ENCODE measurements at regions not wholly inside any gene's neighbourhood (a gene's known extent, or its start where the extent isn't known, plus 50 kb on each side); places are given as distances from the start of the nearest gene placed in this dataset.

DNA sequence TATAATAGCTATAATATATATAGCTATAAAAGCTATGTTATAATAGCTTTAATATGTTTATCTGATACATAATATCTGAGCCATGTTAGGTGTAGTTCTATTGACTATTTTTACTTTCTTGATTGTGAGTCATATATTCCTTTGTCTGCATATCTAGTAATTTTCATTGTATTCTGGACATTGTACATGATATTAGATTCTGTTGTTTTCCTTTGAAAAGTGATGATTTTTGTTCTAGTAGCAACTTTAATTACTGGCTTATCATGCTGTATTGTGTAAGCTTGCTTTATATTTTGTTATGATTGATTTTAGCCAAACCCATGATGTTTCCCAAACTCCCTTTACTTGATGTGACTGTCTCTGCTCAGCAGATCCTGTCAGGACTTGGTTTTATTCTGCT is 125.7 kb upstream of the TCF4 start (continued):
- TF ChIP-seq, protein P1, sequence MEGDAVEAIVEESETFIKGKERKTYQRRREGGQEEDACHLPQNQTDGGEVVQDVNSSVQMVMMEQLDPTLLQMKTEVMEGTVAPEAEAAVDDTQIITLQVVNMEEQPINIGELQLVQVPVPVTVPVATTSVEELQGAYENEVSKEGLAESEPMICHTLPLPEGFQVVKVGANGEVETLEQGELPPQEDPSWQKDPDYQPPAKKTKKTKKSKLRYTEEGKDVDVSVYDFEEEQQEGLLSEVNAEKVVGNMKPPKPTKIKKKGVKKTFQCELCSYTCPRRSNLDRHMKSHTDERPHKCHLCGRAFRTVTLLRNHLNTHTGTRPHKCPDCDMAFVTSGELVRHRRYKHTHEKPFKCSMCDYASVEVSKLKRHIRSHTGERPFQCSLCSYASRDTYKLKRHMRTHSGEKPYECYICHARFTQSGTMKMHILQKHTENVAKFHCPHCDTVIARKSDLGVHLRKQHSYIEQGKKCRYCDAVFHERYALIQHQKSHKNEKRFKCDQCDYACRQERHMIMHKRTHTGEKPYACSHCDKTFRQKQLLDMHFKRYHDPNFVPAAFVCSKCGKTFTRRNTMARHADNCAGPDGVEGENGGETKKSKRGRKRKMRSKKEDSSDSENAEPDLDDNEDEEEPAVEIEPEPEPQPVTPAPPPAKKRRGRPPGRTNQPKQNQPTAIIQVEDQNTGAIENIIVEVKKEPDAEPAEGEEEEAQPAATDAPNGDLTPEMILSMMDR (IDR thresholded peaks at IDR 0.05 in 2 of 3, conservative IDR thresholded peaks at IDR 0.05 in 1 of 3; ENCODE audit: control insufficient read depth in 2 of 3, extremely low read depth in 1 of 3, insufficient read depth in 1 of 3, low read depth in 3 of 3, low read length in 3 of 3) = no peak
- TF ChIP-seq TAF1 (IDR thresholded peaks at IDR 0.05; ENCODE audit: borderline replicate concordance, low read depth, low read length) (no peak), WRNIP1 (IDR thresholded peaks at IDR 0.05; ENCODE audit: borderline replicate concordance, low read depth, low read length) (no peak)
- TF ChIP-seq, protein P2, sequence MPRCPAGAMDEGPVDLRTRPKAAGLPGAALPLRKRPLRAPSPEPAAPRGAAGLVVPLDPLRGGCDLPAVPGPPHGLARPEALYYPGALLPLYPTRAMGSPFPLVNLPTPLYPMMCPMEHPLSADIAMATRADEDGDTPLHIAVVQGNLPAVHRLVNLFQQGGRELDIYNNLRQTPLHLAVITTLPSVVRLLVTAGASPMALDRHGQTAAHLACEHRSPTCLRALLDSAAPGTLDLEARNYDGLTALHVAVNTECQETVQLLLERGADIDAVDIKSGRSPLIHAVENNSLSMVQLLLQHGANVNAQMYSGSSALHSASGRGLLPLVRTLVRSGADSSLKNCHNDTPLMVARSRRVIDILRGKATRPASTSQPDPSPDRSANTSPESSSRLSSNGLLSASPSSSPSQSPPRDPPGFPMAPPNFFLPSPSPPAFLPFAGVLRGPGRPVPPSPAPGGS (IDR thresholded peaks at IDR 0.05; ENCODE audit: borderline replicate concordance, insufficient read depth, low read depth, low read length, poor library complexity, severe bottlenecking) = no peak

DNA sequence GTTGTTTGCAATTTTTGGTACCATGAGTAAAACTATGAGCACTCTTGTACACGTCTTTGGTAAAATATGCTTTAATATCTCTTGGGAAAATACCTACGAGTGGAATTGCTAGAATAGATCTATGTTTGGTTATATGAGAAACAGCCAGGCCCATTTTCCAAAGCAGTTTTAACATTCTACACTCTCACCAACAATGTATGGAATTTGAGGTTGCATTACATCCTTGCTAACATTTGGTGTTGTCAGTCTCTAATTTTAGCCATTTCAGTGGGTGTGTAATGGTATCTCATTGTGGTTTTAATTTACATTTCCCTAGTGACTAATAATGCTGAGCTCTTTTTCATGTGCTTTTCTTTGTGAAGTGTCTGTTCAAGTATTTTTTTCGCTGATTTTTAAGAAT is 118.9 kb upstream of the TCF4 start:
- H3K4me1 ChIP-seq (ENCODE audit: control insufficient read depth, insufficient read depth, low read length) = no peaks in the 10 kb centered on the region
- RAD21 ChIA-PET (ENCODE audit: unreplicated experiment) = no interaction called here
- no peak overlapping the region for H3K4me3 ChIP-seq
- H3K4me2 ChIP-seq (ENCODE audit: control insufficient read depth, insufficient read depth) = no peak overlapping the region
- TF ChIP-seq FOXM1 (IDR thresholded peaks at IDR 0.05; ENCODE audit: low read depth, low read length) = no peak
- no peak for TF ChIP-seq SUPT20H (IDR thresholded peaks at IDR 0.05; ENCODE audit: borderline replicate concordance, control insufficient read depth, low read depth, low read length)
- no peak for TF ChIP-seq TBL1XR1 (IDR thresholded peaks at IDR 0.05; ENCODE audit: low read depth, low read length)
- no peak for TF ChIP-seq BCL11A (IDR thresholded peaks at IDR 0.05; ENCODE audit: low read depth, low read length)
- TF ChIP-seq, protein P3, sequence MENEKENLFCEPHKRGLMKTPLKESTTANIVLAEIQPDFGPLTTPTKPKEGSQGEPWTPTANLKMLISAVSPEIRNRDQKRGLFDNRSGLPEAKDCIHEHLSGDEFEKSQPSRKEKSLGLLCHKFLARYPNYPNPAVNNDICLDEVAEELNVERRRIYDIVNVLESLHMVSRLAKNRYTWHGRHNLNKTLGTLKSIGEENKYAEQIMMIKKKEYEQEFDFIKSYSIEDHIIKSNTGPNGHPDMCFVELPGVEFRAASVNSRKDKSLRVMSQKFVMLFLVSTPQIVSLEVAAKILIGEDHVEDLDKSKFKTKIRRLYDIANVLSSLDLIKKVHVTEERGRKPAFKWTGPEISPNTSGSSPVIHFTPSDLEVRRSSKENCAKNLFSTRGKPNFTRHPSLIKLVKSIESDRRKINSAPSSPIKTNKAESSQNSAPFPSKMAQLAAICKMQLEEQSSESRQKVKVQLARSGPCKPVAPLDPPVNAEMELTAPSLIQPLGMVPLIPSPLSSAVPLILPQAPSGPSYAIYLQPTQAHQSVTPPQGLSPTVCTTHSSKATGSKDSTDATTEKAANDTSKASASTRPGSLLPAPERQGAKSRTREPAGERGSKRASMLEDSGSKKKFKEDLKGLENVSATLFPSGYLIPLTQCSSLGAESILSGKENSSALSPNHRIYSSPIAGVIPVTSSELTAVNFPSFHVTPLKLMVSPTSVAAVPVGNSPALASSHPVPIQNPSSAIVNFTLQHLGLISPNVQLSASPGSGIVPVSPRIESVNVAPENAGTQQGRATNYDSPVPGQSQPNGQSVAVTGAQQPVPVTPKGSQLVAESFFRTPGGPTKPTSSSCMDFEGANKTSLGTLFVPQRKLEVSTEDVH (IDR thresholded peaks at IDR 0.05; ENCODE audit: low read depth, partially characterized antibody) = no peak
- FAIRE-seq (no peak), ATAC-seq (no peak), DNase-seq (ENCODE audit: low read depth, low spot score) (no peak)
- H4K20me1 ChIP-seq (ENCODE audit: control insufficient read depth, insufficient read depth) = no peaks in the 10 kb centered on the region
- no peak overlapping the region for H3K9ac ChIP-seq (ENCODE audit: control insufficient read depth, insufficient read depth, low read length)
- H3K27ac ChIP-seq (ENCODE audit: control insufficient read depth, insufficient read depth) = no peak overlapping the region
- no peaks in the 10 kb centered on the region for H3K9me3 ChIP-seq (replicated peaks; ENCODE audit: control insufficient read depth, insufficient read depth, low read length)
- POLR2A ChIA-PET = no interaction called here
- no peaks in the 10 kb centered on the region for H3K27me3 ChIP-seq (replicated peaks in 1 of 2; ENCODE audit: control insufficient read depth in 2 of 2, insufficient read depth in 2 of 2, low read length in 1 of 2)
- 2% methylated on average over 3 of the region's 3 CpGs for WGBS (ENCODE audit: insufficient coverage, insufficient replicate concordance, low lambda C conversion rate, missing lambda C conversion rate)
- no TSS peak for BruUV-seq (replicated peaks)
- SMC1A ChIA-PET (ENCODE audit: uncharacterized antibody, unreplicated experiment) = no interaction called here
- intact Hi-C loops (cut with micrococcal nuclease; ENCODE audit: unreplicated experiment) = no loop called here
- H3K36me3 ChIP-seq (ENCODE audit: control insufficient read depth in 2 of 2, insufficient read depth in 2 of 2, low read length in 1 of 2) = no peaks in the 10 kb centered on the region
- no peaks in the 10 kb centered on the region for H3K79me2 ChIP-seq (ENCODE audit: control insufficient read depth, insufficient read depth, low read length)
- in situ Hi-C loops (cut with MboI) = no loop called here
- no peak overlapping the region for H2AFZ ChIP-seq (ENCODE audit: control insufficient read depth, low read depth, low read length)
- CTCF ChIA-PET = no interaction called here
